ENCODE measurements at regions not wholly inside any gene's neighbourhood (a gene's known extent, or its start where the extent isn't known, plus 50 kb on each side); places are given as distances from the start of the nearest gene placed in this dataset.
A peak's percentile ranks its signal among the peaks of the same experiment; 100 is the strongest.

DNA sequence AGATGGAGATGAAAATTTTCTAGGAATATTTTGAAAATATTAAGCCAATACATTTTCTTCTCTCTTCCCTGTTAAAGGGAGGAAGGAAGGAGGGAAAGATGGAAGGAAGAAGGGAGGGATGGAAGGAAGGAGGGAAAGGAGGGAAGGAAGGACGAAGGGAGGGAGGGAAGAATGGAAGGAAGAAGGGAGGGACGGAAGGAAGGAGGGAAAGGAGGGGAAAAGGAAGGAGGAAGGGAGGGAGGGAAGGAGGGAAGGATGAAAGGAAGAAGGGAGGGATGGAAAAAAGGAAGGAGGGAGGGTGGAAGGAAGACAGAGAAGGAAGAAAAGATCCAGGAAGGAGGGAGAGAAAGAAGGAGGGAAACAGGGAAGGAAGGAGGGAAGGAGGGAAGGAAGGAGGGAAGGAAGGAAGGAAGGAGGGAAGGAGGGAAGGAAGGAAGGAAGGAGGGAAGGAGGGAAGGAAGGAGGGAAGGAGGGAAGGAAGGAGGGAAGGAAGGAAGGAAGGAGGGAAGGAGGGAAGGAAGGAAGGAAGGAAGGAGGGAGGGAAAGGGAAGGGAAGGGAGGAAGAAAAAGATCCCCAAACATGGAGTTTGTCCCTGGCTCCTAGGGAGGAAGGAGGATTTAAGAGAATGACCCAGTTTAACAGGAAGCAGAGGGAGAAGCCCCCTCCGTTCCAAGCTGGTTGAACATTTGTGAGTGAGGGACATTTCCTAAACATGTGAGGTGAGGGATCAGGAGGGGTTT is 70.3 kb upstream of the NEURL1B start:
- in situ Hi-C loops (cut with HindIII; ENCODE audit: low sequenced_read_pairs), result no loop called here
- no peak for DNase-seq (ENCODE audit: low spot score)

DNA sequence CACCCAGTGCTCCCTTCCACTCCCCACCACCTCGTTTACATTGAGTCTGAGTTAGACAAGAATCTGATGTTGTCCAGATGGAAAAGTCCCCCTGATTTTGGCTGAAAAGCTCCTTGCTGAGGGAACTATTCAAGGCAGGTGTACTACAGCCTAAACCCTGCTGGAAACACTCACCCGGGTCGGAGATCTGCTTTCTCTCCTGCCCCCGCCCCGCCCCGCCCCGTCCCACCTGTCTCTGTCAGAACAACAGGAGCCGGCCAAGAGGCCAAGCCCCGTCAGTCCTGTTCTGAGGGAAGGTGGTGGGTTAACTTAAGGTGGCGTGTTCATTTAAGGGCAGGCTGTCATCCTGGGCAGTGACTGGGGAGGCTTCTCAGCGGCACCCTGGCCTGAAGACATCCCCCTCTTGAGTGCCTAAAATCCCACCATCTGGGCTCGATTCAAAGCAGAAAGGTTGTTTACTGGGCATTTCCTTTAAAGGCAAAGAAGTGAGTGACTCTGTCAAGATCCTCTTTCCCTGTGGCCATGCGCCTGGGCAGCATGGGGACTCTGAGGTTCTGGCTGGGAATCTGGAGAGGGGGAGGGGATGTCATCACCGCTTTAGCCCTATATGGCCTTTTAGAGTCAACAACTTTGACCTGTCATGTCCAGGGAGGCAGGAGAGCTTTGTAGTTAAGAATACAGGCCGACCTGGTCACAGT is 71.1 kb upstream of the NEURL1B start:
- in situ Hi-C loops (cut with HindIII; ENCODE audit: low sequenced_read_pairs), result no loop called here
- no peak for DNase-seq (ENCODE audit: low spot score)

DNA sequence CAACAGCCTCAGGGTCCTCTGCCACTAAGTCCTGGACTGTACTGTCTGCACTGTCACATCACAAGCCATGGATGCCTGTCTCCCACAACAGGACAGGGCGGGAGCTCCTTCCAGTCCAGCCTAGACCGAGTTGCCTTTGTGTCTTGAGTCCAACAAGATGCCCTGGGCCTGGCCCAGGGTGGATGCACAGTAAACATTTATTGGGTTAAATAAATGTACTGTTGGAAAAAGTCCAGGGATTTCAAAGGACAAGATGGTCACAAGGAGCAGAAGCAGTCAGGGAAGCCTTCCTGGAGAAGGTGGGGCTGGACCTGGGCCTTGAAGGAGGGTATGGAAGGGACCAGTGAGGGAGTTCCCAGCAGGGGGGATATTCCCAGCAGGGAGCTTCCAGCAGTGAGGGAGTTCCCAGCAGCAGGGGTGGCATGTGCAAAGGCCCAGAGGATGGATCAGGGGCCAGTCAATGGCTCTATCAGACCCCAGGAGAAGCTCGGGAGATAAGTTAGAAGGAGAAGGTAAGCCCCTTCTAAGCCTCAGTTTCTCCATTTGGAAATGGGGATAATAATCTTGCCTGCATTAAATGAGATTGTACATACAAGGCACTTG is 72.7 kb upstream of the NEURL1B start:
- DNase-seq (ENCODE audit: low spot score), result no peak
- in situ Hi-C loops (cut with HindIII; ENCODE audit: low sequenced_read_pairs), result no loop called here

- in situ Hi-C loops (cut with HindIII; ENCODE audit: low sequenced_read_pairs), result no loop called here
- DNase-seq (ENCODE audit: low spot score), result no peak
These were observed 73.2 kb upstream of the NEURL1B start for GRCh38 chr5:172567843-172568242.

- DNase-seq (ENCODE audit: low spot score), result no peak
These were observed 73.8 kb upstream of the NEURL1B start for GRCh38 chr5:172567294-172567693.

DNA sequence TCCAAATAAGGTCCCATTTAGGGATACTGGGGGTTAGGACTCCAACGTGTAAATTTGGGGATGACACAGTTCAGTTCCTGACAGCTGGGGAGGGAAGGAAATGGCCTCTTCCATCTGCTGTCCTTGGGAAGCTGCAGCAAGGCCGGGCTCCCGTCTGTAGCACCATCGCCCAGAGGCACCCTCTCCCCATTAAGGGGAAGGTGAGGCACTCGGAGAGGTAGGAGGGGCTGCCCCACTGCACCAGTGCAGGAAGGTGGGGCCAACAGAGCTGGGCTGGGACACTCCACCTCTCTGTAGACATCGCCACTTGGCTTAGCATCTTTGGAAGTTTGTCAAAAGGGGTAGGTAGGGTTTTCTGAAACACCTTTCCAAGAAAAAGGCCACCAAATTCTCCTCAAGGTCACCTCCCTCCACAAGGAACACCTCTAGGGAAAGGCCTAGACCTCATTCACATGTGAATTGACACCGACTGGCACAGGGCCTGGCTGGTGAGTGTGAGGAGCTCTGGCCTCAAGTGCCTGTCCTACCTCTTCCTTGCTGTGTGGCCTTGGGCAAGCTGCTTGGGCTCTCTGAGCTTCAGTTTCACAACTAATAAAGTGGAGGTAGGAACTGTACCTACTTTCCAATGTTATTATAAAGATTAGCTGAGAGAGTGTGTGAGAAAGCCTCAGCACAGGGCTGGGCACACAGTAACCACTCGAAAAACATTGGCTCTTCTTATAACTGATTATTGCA is 75.0 kb upstream of the NEURL1B start:
- in situ Hi-C loops (cut with HindIII; ENCODE audit: low sequenced_read_pairs), result no loop called here
- DNase-seq (ENCODE audit: low spot score), result no peak

More at GRCh38 chr5:172567294-172567693, 73.8 kb upstream of the NEURL1B start:
- in situ Hi-C loops (cut with HindIII; ENCODE audit: low sequenced_read_pairs), result no loop called here

DNA sequence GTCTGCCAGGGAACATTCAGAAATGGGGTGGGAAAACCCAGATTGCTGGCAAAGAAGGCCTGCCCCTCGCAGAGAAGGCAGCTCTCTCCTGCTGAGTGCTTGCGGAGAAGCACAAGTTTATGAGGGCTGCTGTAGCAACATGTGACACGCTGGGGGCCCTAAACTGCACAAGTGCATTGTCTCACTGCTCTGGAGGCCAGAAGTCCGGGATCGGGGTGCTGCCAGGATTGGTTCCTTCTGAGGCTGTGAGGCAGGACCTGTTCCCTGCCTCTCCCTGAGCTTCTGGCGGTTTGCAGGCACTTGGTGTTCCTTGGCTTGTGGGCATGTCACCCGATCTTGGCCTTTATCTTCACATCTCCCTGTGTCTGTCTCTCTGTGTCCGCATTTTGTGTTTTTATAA is 75.6 kb upstream of the NEURL1B start:
- in situ Hi-C loops (cut with HindIII; ENCODE audit: low sequenced_read_pairs), result no loop called here
- no peak for DNase-seq (ENCODE audit: low spot score)

- no peak for DNase-seq (ENCODE audit: low spot score)
- in situ Hi-C loops (cut with HindIII; ENCODE audit: low sequenced_read_pairs), result no loop called here
These were observed 76.2 kb upstream of the NEURL1B start for GRCh38 chr5:172564883-172565282.

GRCh38 chr5:172564188-172564587 is 76.9 kb upstream of the NEURL1B start:
- no peak for DNase-seq (ENCODE audit: low spot score)
- in situ Hi-C loops (cut with HindIII; ENCODE audit: low sequenced_read_pairs), result no loop called here

DNA sequence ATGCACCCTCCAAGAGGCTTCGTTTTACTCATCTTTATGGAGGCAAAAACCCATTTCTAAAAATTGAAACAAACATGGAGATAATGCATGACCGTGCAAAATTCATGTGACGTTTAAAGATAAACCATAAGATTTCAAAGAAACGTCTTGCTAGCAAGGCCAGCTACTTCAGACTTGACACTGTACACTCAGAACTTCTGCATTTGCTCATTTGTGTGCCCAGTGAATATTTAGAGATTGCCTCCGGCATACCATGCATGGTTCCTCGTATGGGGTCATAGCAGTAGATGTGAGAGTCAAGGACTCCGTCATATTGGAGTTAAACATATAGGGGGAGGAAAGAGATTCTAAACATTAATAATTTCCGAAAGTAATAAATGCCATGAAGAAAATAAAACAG is 78.6 kb upstream of the NEURL1B start:
- DNase-seq (ENCODE audit: low spot score), result no peak
- in situ Hi-C loops (cut with HindIII; ENCODE audit: low sequenced_read_pairs), result no loop called here

DNA sequence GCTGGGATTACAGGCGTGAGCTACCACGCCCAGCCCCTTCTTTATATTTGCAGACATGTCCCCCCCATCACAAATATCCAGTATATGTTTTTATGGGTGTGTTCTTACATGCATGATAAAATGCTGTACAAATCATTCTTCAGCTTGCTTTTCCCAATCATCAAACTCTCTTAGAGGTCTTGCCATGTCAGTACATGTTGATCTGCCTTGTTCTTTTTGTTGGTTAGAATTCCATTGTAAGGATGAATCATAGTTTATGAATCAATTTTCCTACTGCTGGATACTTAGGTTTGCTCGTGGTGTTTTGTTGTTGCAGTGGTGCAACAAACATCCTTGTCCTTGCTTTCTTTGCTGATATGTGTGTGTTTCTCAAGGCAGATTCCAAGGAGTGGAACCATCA is 79.9 kb upstream of the NEURL1B start:
- in situ Hi-C loops (cut with HindIII; ENCODE audit: low sequenced_read_pairs), result no loop called here
- no peak for DNase-seq (ENCODE audit: low spot score)

GRCh38 chr5:172559004-172559932 is 81.8 kb upstream of the NEURL1B start:
- DNase-seq (ENCODE audit: low spot score), result peak; percentile 45
- in situ Hi-C loops (cut with HindIII; ENCODE audit: low sequenced_read_pairs), result no loop called here

DNA sequence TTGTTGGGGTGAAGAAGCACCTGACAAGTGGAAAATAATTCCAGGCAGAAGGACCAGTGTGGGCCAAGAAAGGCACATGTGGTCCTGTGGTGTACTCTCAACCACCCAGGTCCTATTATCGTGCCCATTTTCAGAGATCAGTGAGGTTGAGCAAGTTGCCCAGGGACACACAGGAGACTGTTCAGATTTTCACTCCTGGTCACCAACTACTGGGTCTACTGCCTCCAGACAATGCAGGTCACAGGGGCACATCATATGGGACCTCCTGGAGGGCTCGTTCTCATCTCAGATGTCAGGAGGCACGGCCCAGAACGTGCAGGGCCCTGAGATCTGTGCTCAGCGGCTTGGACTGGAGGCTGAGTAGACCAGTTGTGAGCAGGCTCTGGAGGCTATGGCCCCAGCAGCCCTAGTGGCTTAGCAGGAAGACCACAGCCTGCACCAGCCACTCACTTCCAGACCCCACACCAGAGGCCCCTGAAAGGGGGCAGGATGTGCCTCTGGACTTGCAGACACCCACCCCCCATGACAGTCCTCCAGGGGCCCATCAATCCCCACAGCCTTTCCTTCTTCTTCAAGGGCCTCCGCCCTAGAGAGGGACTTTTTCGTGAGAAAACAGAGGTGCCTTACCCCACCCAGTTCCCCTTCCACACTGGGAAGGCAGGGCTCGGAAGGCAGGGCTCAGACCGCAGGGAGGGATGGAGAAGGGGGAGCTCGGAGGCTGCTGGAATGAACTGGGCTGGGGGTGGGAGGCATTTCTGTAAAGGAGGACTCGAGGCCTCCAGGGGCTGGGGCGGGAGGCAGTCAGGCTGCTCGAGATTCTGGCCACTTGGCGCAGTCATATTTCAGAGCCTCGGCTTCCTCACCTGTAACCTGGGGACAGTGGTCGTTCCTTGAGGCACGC is 82.7 kb upstream of the NEURL1B start:
- DNase-seq (ENCODE audit: low spot score), result no peak
- in situ Hi-C loops (cut with HindIII; ENCODE audit: low sequenced_read_pairs), result no loop called here

DNA sequence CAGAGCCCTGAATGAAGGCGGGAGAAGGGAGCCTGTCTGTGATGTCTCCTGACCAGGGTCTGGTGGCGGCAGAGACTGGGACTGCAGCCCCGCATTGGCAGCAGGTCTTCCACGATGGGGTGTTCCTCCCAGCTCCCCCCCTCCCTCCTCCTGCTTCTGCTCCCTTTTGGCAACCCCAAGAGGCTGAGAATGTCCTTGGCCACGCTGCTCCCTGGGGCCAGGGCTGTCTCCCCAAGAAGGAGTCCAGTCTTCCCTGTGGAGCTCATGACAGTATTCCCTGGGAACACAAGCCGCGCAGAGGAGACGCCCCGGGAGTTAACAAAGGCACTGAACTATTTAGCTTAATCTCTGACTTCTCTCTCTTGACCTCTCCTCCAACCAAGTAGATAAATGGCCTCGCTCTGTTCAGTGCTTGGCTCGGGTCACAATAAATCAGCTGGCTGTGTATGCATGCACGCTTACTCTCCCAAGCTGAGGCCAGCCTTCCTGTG is 84.0 kb upstream of the NEURL1B start:
- in situ Hi-C loops (cut with HindIII; ENCODE audit: low sequenced_read_pairs), result no loop called here
- DNase-seq (ENCODE audit: low spot score), result no peak

DNA sequence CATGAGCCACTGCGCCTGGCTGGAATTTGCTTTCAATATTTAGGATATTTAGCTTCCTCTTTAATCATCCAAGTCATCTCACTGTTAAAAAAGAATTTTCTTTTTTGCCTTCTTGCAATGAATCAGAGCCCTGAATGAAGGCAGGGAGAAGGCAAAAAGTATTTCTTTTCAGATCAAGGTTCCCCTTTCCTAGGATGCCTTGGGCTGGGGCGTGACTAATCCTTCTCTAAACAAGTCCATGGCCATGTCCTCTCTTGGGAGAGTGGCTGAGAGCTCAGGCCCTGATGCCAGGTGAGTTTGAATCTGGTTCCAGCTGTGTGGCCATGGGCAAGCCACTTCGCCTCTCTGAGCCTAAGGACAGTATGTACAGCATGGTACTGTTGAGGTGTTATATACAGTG is 84.8 kb upstream of the NEURL1B start:
- in situ Hi-C loops (cut with HindIII; ENCODE audit: low sequenced_read_pairs), result no loop called here
- no peak for DNase-seq (ENCODE audit: low spot score)

GRCh38 chr5:172554562-172554961 is 86.5 kb upstream of the NEURL1B start:
- in situ Hi-C loops (cut with HindIII; ENCODE audit: low sequenced_read_pairs), result no loop called here
- DNase-seq (ENCODE audit: low spot score), result no peak

GRCh38 chr5:172553903-172554302 is 87.2 kb upstream of the NEURL1B start:
- no peak for DNase-seq (ENCODE audit: low spot score)
- in situ Hi-C loops (cut with HindIII; ENCODE audit: low sequenced_read_pairs), result no loop called here

DNA sequence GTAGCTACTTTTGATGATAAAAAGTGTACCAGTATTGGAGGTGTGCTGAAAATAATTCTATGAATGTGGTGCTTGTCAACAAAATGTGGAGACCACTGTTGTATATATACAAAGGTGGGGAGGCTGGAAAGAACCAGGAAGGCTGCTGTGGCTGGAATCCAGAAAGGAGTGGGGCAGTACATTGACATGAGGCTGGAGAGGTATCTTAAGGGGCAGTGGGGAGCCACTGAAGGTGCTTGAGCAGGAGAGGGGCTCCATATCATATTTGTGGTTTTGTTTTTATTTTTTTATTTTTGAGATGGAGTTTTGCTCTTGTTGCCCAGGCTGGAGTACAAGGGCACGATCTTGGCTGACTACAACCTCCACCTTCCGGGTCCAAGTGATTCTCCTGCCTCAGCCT is 87.9 kb upstream of the NEURL1B start:
- in situ Hi-C loops (cut with HindIII; ENCODE audit: low sequenced_read_pairs), result no loop called here
- no peak for DNase-seq (ENCODE audit: low spot score)

All from G401 (cell line).